ENCODE measurements at regions not wholly inside any gene's neighbourhood (a gene's known extent, or its start where the extent isn't known, plus 50 kb on each side); places are given as distances from the start of the nearest gene placed in this dataset.
"Not testable (repeated sequence)": the region's sequence is repeated elsewhere in the genome, so short reads cannot be mapped to it uniquely, and the experiment has no call there.

GRCh38 chr6:126673749-126674148, 333.8 kb downstream of the CENPW start:
- not testable (repeated sequence) for TF ChIP-seq CTCF (IDR thresholded peaks at IDR 0.05; ENCODE audit: low read length); EZH2 (IDR thresholded peaks at IDR 0.05; ENCODE audit: borderline replicate concordance, low read length)

Data from OCI-LY1 (cell line).